Keratinocyte (primary cell): ENCODE measurements at regions not wholly inside any gene's neighbourhood (a gene's known extent, or its start where the extent isn't known, plus 50 kb on each side); places are given as distances from the start of the nearest gene placed in this dataset.

Experiments
- CTCF ChIP-seq, 3 experiments: IDR thresholded peaks in 1 of 3; conservative IDR thresholded peaks in 1 of 3; optimal IDR thresholded peaks in 1 of 3; 2 replicates in 2 of 3; 3 replicates in 1 of 3; pipeline versions ENCODE3 to v1.5.1; 2011; ENCODE audit warnings: low read length in 3 of 3, mild to moderate bottlenecking in 3 of 3, moderate library complexity in 2 of 3, control low read depth in 1 of 3, inconsistent platforms in 1 of 3; ENCODE audit not compliant: insufficient read depth in 2 of 3; ENCODE audit errors: extremely low read depth in 1 of 3
- EZH2 ChIP-seq: IDR thresholded peaks from one replicate; pipeline ENCODE4 v1.6.1; 2012; ENCODE audit warnings: inconsistent platforms, mild to moderate bottlenecking, low read length, moderate library complexity

GRCh38 chr15:35697549-35698299 is 151.8 kb upstream of the DPH6 start:
- TF ChIP-seq CTCF (optimal IDR thresholded peaks at IDR 0.05 in 1 of 3, IDR thresholded peaks at IDR 0.05 in 1 of 3, conservative IDR thresholded peaks at IDR 0.05 in 1 of 3; ENCODE audit: extremely low read depth in 1 of 3, insufficient read depth in 2 of 3, low read length in 3 of 3) (peak in 2 of 3 experiments; percentile 13 to 23), EZH2 (no peak)
